Pons (tissue), 1 donor: ENCODE measurements at regions not wholly inside any gene's neighbourhood (a gene's known extent, or its start where the extent isn't known, plus 50 kb on each side); places are given as distances from the start of the nearest gene placed in this dataset.
"Not testable (repeated sequence)": the region's sequence is repeated elsewhere in the genome, so short reads cannot be mapped to it uniquely, and the experiment has no call there.

Experiments used
- DNase-seq: peaks from one replicate; pipeline ENCODE4 v3.0.0-alpha.2; 2016; ENCODE audit warnings: low spot score

GRCh38 chr2:87410371-87410770 lies 337.5 kb upstream of the PLGLB2 start:
- not testable (repeated sequence) for DNase-seq

DNA sequence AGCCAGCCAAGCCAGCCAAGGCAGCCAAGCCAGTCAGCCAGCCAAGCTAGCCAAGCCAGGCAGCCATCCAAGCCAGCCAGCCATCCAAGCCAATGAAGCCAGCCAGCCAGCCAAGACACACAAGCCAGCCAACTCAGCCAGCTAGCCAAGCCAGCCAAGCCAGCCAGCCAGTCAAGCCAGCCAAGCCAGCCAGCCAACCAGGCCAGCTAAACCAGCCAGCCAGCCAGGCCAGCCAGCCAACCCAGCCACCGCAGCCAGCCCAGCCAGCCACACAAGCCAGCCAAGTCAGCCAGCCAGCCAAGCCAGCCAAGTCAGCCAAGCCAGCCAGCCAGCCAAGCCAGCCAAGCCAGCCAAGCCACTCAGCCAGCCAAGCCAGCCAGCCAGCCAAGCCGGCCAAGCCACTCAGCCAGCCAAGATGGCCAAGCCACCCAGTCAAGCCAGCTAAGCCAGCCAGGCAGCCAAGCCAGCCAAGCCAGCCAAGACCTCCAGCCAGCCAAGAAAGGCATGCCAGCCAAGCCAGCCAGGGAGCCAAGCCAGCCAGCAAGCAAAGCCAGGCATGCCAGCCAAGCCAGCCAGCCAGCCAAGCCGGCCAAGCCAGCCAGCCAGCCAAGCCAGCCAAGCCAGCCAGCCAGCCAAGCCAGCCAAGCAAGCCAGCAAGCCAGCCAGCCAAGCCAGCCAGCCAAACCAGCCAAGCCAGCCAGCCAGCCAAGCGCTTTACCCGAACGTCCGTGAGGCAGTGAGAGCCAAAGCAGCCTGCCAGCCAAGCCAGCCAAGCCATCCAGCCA lies 335.7 kb upstream of the PLGLB2 start:
- DNase-seq, result not testable (repeated sequence)

- DNase-seq, result not testable (repeated sequence)
Observed at GRCh38 chr2:87414331-87414730, 333.6 kb upstream of the PLGLB2 start.

DNA sequence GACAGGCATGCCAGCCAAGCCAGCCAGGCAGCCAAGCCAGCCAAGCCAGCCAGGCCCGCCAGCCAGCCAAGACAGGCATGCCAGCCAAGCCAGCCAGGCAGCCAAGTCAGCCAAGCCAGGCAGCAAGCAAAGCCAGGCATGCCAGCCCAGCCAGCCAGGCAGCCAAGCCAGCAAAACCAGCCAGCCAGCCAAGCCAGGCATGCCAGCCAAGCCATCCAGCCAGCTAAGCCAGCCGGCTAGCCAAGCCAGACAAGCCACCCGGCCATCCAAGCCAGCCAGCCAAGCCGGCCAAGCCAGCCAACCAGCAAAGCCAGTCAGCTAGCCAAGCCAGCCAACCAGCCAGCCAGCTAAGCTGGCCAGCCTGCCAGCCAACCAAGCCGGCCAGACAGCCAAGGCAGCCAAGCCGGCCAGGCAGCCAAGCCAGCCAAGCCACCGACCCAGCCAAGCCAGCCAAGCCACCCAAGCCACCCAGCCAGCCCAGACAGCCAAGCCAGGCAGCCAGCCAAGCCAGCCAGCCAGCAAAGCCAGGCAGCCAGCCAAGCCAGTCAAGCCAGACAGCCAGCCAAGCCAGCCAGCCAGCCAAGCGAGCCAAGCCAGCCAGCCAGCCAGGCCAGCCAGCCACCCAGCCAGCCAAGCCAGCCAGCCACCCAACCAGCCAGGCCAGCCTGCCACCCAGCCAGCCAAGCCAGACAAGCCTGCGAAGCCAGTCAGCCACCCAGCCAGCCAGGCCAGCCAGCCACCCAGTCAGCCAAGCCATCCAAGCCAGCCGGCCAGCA lies 332.9 kb upstream of the PLGLB2 start:
- not testable (repeated sequence) for DNase-seq

GRCh38 chr2:87415586-87416265 lies 332.2 kb upstream of the PLGLB2 start:
- not testable (repeated sequence) for DNase-seq

GRCh38 chr2:87416266-87416592 lies 331.7 kb upstream of the PLGLB2 start:
- not testable (repeated sequence) for DNase-seq

DNA sequence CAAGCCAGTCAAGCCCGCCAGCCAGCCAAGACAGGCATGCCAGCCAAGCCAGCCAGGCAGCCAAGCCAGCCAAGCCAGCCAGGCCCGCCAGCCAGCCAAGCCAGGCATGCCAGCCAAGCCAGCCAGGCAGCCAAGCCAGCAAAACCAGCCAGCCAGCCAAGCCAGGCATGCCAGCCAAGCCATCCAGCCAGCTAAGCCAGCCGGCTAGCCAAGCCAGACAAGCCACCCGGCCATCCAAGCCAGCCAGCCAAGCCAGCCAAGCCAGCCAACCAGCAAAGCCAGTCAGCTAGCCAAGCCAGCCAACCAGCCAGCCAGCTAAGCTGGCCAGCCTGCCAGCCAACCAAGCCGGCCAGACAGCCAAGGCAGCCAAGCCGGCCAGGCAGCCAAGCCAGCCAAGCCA lies 330.7 kb upstream of the PLGLB2 start:
- not testable (repeated sequence) for DNase-seq

DNA sequence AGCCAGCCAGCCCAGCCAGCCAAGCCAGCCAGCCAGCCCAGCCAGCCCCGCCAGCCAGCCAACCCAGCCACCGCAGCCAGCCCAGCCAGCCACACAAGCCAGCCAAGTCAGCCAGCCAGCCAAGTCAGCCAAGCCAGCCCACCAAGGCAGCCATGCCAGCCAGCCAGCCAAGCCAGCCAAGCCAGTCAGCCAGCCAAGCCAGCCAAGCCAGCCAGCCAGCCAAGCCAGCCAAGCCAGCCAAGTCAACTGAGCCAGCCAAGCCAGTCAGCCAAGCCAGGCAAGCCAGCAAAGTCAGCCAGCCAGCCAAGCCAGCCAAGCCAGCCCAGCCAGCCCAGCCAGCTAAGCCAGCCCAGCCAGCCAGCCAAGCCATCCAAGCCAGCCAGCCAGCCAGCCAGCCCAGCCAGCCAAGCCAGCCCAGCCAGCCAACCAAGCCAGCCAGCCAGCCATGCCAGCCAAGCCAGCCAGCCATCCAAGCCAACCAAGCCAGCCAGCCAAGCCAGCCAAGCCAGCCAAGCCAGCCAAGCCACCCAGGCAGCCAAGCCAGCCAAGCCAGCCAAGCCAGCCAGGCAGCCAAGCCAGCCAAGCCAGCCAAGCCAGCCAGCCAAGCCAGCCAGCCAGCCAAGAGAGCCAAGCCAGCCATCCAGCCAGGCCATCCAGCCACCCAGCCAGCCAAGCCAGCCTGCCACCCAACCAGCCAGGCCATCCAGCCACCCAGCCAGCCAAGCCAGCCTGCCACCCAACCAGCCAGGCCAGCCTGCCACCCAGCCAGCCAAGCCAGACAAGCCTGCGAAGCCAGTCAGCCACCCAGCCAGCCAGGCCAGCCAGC lies 329.9 kb upstream of the PLGLB2 start:
- DNase-seq, result not testable (repeated sequence)

DNA sequence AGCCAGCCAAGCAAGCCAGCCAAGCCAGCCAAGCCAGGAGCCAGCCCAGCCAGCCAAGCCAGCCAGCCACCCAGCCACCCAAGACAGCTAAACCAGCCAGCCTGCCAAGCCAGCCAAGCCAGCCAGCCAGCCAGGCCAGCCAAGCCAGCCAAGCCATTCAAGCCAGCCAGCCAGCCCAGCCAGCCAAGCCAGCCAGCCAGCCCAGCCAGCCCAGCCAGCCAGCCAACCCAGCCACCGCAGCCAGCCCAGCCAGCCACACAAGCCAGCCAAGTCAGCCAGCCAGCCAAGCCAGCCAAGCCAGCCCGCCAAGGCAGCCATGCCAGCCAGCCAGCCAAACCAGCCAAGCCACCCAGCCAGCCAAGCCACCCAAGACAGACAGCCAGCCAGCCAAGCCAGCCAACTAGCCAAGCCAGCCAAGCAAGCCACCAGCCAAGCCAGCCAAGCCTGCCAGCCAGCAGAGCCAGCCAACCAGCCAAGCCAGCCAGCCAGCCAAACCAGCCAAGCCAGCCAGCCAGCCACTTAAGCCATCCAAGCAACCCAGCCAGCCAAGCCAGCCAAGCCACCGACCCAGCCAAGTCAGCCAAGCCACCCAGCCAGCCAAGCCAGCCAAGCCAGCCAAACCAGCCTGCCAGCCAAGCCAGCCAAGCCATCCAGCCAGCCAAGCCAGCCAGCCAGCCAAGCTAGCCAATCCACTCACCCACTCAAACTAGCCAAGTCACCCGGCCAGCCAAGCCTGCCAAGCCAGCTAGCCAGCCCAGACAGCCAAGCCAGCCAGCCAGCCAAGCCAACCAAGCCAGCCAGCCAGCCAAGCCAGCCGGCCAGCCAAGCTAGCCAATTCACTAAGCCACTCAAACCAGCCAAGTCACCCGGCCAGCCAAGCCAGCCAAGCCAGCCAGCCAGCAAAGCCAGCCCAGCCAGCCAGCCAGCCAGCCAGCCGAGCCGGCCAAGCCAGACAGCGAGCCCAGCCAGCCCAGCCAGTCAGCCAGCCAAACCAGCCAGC lies 328.8 kb upstream of the PLGLB2 start:
- not testable (repeated sequence) for DNase-seq

DNA sequence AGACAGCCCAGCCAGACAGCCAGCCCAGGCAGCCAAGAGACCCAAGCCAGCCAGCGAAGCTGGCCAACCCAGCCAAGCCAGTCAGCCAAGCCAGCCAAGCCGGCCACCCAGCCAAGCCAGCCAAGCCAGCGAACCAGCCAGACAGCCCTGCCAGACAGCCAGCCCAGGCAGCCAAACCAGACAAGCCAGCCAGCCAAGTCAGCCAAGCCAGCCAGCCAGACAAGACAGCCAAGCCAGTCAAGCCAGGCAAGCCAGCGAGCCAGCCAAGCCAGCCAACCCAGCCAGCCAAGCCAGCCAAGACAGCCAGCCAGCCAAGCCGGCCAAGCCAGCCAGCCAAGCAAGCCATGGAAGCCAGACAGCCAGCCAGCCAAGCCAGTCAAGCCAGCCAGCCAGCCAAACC lies 327.9 kb upstream of the PLGLB2 start:
- DNase-seq, result not testable (repeated sequence)

DNA sequence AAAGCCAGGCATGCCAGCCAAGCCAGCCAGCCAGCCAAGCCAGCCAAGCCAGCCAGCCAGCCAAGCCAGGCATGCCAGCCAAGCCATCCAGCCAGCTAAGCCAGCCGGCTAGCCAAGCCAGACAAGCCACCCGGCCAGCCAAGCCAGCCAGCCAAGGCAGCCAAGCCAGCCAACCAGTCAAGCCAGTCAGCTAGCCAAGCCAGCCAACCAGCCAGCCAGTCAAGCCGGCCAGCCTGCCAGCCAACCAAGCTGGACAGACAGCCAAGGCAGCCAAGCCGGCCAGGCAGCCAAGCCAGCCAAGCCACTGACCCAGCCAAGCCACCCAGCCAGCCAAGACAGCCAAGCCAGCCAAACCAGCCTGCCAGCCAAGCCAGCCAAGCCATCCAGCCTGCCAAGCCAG lies 326.9 kb upstream of the PLGLB2 start:
- DNase-seq, result not testable (repeated sequence)

DNA sequence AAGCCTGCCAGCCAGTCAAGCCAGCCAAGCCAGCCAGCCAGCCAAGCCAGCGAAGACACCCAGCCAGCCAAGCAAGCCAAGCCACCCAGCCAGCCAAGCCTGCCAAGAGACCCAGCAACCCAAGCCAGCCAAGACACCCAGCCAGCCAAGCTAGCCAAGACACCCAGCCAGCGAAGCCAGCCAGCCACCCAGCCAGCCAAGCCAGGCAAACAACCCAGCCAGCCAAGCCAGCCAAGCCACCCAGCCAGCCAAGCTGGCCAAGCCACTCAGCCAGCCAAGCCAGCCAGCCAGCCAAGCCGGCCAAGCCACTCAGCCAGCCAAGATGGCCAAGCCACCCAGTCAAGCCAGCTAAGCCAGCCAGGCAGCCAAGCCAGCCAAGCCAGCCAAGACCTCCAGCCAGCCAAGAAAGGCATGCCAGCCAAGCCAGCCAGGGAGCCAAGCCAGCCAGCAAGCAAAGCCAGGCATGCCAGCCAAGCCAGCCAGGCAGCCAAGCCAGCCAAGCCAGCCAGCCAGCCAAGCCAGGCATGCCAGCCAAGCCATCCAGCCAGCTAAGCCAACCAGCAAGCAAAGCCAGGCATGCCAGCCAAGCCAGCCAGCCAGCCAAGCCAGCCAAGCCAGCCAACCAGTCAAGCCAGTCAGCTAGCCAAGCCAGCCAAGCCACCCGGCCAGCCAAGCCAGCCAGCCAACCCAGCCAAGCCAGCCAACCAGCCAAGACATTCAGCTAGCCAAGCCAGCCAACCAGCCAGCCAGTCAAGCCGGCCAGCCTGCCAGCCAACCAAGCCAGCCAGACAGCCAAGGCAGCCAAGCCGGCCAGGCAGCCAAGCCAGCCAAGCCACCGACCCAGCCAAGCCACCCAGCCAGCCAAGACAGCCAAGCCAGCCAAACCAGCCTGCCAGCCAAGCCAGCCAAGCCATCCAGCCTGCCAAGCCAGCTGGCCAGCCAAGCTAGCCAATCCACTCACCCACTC lies 323.8 kb upstream of the PLGLB2 start:
- not testable (repeated sequence) for DNase-seq

DNA sequence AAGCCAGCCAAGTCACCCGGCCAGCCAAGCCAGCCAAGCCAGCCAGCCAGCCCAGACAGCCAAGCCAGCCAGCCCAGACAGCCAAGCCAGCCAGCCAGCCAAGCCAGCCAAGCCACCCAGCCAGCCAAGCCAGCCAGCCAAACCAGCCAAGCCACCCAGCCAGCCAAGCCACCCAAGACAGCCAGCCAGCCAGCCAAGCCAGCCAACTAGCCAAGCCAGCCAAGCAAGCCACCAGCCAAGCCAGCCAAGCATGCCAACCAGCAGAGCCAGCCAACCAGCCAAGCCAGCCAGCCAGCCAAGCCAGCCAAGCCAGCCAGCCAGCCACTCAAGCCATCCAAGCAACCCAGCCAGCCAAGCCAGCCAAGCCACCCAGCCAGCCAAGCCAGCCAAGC lies 323.1 kb upstream of the PLGLB2 start:
- DNase-seq, result not testable (repeated sequence)

DNA sequence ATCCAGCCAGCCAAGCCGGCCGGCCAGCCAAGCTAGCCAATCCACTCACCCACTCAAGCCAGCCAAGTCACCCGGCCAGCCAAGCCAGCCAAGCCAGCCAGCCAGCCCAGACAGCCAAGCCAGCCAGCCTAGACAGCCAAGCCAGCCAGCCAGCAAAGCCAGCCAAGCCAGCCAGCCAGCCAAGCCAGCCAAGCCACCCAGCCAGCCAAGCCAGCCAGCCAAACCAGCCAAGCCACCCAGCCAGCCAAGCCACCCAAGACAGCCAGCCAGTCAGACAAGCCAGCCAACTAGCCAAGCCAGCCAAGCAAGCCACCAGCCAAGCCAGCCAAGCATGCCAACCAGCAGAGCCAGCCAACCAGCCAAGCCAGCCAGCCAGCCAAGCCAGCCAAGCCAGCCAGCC lies 322.7 kb upstream of the PLGLB2 start:
- not testable (repeated sequence) for DNase-seq

- DNase-seq, result not testable (repeated sequence)
Observed at GRCh38 chr2:87425717-87426116, 322.2 kb upstream of the PLGLB2 start.

GRCh38 chr2:87428452-87429130 lies 319.3 kb upstream of the PLGLB2 start:
- DNase-seq, result not testable (repeated sequence)

DNA sequence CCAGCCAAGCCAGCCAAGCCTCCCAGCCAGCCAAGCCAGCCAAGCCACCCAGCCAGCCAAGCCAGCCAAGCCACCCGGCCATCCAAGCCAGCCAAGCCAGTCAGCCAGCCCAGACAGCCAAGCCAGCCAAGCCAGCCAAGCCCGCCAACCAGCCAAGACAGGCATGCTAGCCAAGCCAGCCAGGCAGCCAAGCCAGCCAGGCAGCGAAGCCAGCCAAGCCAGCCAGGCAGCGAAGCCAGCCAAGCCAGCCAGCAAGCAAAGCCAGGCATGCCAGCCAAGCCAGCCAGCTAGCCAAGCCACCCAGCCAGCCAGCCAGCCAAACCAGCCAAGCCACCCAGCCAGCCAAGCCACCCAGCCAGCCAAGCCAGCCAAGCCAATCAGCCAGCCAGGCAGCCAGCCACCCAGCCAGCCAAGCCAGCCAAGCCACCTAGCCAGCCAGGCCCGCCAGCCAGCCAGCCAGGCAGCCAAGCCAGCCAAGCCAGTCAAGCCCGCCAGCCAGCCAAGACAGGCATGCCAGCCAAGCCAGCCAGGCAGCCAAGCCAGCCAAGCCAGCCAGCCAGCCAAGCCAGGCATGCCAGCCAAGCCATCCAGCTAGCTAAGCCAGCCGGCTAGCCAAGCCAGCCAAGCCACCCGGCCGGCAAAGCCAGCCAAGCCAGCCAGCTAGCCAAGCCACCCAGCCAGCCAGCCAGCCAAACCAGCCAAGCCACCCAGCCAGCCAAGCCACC lies 318.5 kb upstream of the PLGLB2 start:
- not testable (repeated sequence) for DNase-seq

DNA sequence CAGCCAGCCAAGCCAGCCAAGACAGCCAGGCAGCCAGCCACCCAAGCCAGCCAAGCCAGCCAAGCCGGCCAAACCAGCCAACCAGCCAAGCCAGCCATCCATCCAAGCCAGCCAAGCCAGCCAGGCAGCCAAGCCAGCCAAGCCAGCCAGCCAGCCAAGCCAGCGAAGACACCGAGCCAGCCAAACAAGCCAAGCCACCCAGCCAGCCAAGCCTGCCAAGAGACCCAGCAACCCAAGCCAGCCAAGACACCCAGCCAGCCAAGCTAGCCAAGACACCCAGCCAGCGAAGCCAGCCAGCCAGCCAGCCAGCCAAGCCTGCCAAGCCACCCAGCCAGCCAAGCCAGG lies 318.0 kb upstream of the PLGLB2 start:
- DNase-seq, result not testable (repeated sequence)
